Muscle layer of duodenum (tissue), 2 donors: ENCODE measurements at regions not wholly inside any gene's neighbourhood (a gene's known extent, or its start where the extent isn't known, plus 50 kb on each side); places are given as distances from the start of the nearest gene placed in this dataset.
"Not testable (repeated sequence)": the region's sequence is repeated elsewhere in the genome, so short reads cannot be mapped to it uniquely, and the experiment has no call there.

Experiments
- H3K27ac ChIP-seq: one replicate; pipeline ENCODE4 v1.7.0; 2013; ENCODE audit warnings: mild to moderate bottlenecking, low read length
- H3K27me3 ChIP-seq: one replicate; pipeline ENCODE4 v1.7.0; 2013; ENCODE audit warnings: low read depth, mild to moderate bottlenecking, control low read depth, low read length
- H3K36me3 ChIP-seq, 2 donors: one replicate each; pipeline ENCODE4 v1.7.0; 2013; ENCODE audit warnings: low read length in 2 of 2, control low read depth in 1 of 2, mild to moderate bottlenecking in 1 of 2; ENCODE audit not compliant: insufficient read depth in 2 of 2, control insufficient read depth in 1 of 2
- H3K4me1 ChIP-seq, 2 donors: one replicate each; pipeline ENCODE4 v1.7.0; 2013; ENCODE audit warnings: low read length in 2 of 2, mild to moderate bottlenecking in 2 of 2, control low read depth in 1 of 2, moderate library complexity in 1 of 2; ENCODE audit not compliant: insufficient read depth in 2 of 2, control insufficient read depth in 1 of 2
- H3K4me3 ChIP-seq, 2 donors: one replicate each; pipeline ENCODE4 v1.7.0; 2013; ENCODE audit warnings: low read length in 2 of 2, low read depth in 1 of 2, mild to moderate bottlenecking in 1 of 2
- H3K9me3 ChIP-seq, 2 donors: one replicate each; pipeline ENCODE4 v1.7.0; 2013; ENCODE audit warnings: low read length in 2 of 2, control low read depth in 1 of 2, mild to moderate bottlenecking in 1 of 2; ENCODE audit not compliant: control insufficient read depth in 1 of 2
- donor health status: healthy.

- Histone ChIP-seq H3K9me3 (no peaks in the 10 kb centered on the region), H3K27me3 (no peaks in the 10 kb centered on the region)
Observed at GRCh38 chr10:4399556-4399955, 426.5 kb upstream of the AKR1E2 start.

GRCh38 chr10:4398602-4399001 is 427.4 kb upstream of the AKR1E2 start:
- Histone ChIP-seq H3K27ac (no peak overlapping the region), H3K4me1 (no peaks in the 10 kb centered on the region), H3K36me3 (no peaks in the 10 kb centered on the region), H3K27me3 (no peaks in the 10 kb centered on the region), H3K4me3 (no peak overlapping the region), H3K9me3 (no peaks in the 10 kb centered on the region)

More at GRCh38 chr10:4399556-4399955, 426.5 kb upstream of the AKR1E2 start:
- Histone ChIP-seq H3K4me3 (no peak overlapping the region), H3K27ac (no peak overlapping the region), H3K4me1 (no peaks in the 10 kb centered on the region), H3K36me3 (no peaks in the 10 kb centered on the region)

GRCh38 chr10:4397337-4397736 is 428.7 kb upstream of the AKR1E2 start:
- no peaks in the 10 kb centered on the region for H3K4me1 ChIP-seq
- H3K9me3 ChIP-seq = no peaks in the 10 kb centered on the region
- no peaks in the 10 kb centered on the region for H3K27me3 ChIP-seq
- no peak overlapping the region for H3K27ac ChIP-seq
- H3K4me3 ChIP-seq = no peak overlapping the region
- H3K36me3 ChIP-seq = no peaks in the 10 kb centered on the region

- H3K36me3 ChIP-seq = no peaks in the 10 kb centered on the region
- H3K9me3 ChIP-seq = no peaks in the 10 kb centered on the region
- H3K27me3 ChIP-seq = no peaks in the 10 kb centered on the region
- H3K4me1 ChIP-seq = no peaks in the 10 kb centered on the region
- H3K4me3 ChIP-seq = no peak overlapping the region
- H3K27ac ChIP-seq = no peak overlapping the region
Observed at GRCh38 chr10:4396401-4397283, 429.4 kb upstream of the AKR1E2 start.

GRCh38 chr10:4395731-4396130 is 430.3 kb upstream of the AKR1E2 start:
- Histone ChIP-seq H3K27ac (no peak overlapping the region), H3K27me3 (no peaks in the 10 kb centered on the region), H3K4me1 (no peaks in the 10 kb centered on the region), H3K4me3 (no peak overlapping the region), H3K9me3 (no peaks in the 10 kb centered on the region), H3K36me3 (no peaks in the 10 kb centered on the region)

GRCh38 chr10:4394455-4394854 is 431.6 kb upstream of the AKR1E2 start:
- H3K4me1 ChIP-seq, H3K27ac ChIP-seq, H3K36me3 ChIP-seq, H3K4me3 ChIP-seq, H3K9me3 ChIP-seq, H3K27me3 ChIP-seq: not testable (repeated sequence)

- no peaks in the 10 kb centered on the region for H3K27me3 ChIP-seq
- H3K36me3 ChIP-seq = no peaks in the 10 kb centered on the region
Observed at GRCh38 chr10:4391683-4392082, 434.3 kb upstream of the AKR1E2 start.

GRCh38 chr10:4390219-4390618 is 435.8 kb upstream of the AKR1E2 start:
- no peaks in the 10 kb centered on the region for H3K27me3 ChIP-seq
- H3K27ac ChIP-seq = no peak overlapping the region
- H3K4me3 ChIP-seq = no peak overlapping the region
- H3K4me1 ChIP-seq = no peaks in the 10 kb centered on the region
- H3K9me3 ChIP-seq = no peaks in the 10 kb centered on the region
- no peaks in the 10 kb centered on the region for H3K36me3 ChIP-seq

More at GRCh38 chr10:4391683-4392082, 434.3 kb upstream of the AKR1E2 start:
- H3K27ac ChIP-seq = no peak overlapping the region
- no peak overlapping the region for H3K4me3 ChIP-seq
- H3K4me1 ChIP-seq = no peaks in the 10 kb centered on the region
- no peaks in the 10 kb centered on the region for H3K9me3 ChIP-seq

GRCh38 chr10:4385231-4385870 is 440.7 kb upstream of the AKR1E2 start:
- Histone ChIP-seq H3K4me3 (no peak overlapping the region), H3K4me1 (peaks cover 0 to 6% of the 10 kb centered on the region in 2 donors), H3K27me3 (no peaks in the 10 kb centered on the region), H3K36me3 (no peaks in the 10 kb centered on the region), H3K27ac (no peak overlapping the region), H3K9me3 (no peaks in the 10 kb centered on the region)

GRCh38 chr10:4384245-4384644 is 441.8 kb upstream of the AKR1E2 start:
- Histone ChIP-seq H3K27me3 (no peaks in the 10 kb centered on the region), H3K4me1 (peaks cover 0 to 6% of the 10 kb centered on the region in 2 donors), H3K4me3 (peak overlapping the region in 1 of 2 donors; percentile 19), H3K9me3 (no peaks in the 10 kb centered on the region), H3K27ac (no peak overlapping the region), H3K36me3 (no peaks in the 10 kb centered on the region)

- H3K4me3 ChIP-seq = no peak overlapping the region
- peaks cover 0 to 6% of the 10 kb centered on the region in 2 donors for H3K4me1 ChIP-seq
Observed at GRCh38 chr10:4383651-4384098, 442.3 kb upstream of the AKR1E2 start.

More at GRCh38 chr10:4383651-4384098, 442.3 kb upstream of the AKR1E2 start:
- Histone ChIP-seq H3K36me3 (no peaks in the 10 kb centered on the region), H3K27ac (no peak overlapping the region), H3K27me3 (no peaks in the 10 kb centered on the region), H3K9me3 (no peaks in the 10 kb centered on the region)
